OCI-LY1 (cell line): ENCODE measurements at regions not wholly inside any gene's neighbourhood (a gene's known extent, or its start where the extent isn't known, plus 50 kb on each side); places are given as distances from the start of the nearest gene placed in this dataset.

Experiments
- CTCF ChIP-seq: fragments of 200-600 bp; sonication (generic), shearing (Covaris generic); IDR thresholded peaks from 2 replicates; pipeline ENCODE4 v1.5.1; 2017; ENCODE audit warnings: mild to moderate bottlenecking, antibody characterized with exemption, low read length, moderate library complexity, mixed read lengths
- EZH2 ChIP-seq: fragments of 200-600 bp; sonication (generic), shearing (Covaris generic); IDR thresholded peaks from 2 replicates; pipeline ENCODE4 v1.8.0; 2017; ENCODE audit warnings: borderline replicate concordance, mixed run types, mild to moderate bottlenecking, antibody characterized with exemption, low read length, moderate library complexity, mixed read lengths

- TF ChIP-seq CTCF (peak; percentile 38), EZH2 (no peak)
Observed at GRCh38 chr7:94064541-94065191, 60.5 kb upstream of the BET1 start.
